Fibroblast of villous mesenchyme (primary cell): ENCODE measurements at regions not wholly inside any gene's neighbourhood (a gene's known extent, or its start where the extent isn't known, plus 50 kb on each side); places are given as distances from the start of the nearest gene placed in this dataset.

ENCODE experiments used
- DNase-seq: peaks from one replicate; pipeline ENCODE4 v3.0.0-alpha.2; 2010; ENCODE audit warnings: low read depth
- H3K4me3 ChIP-seq: 2 replicates; pipeline ENCODE4 v1.5.1; 2011; ENCODE audit warnings: low read depth, mild to moderate bottlenecking, low read length
- CTCF ChIP-seq: IDR thresholded peaks from 2 replicates; pipeline ENCODE4 v1.5.1; 2012; ENCODE audit warnings: low read depth, mild to moderate bottlenecking, low read length; ENCODE audit not compliant: insufficient read depth

GRCh38 chr15:62857411-62857853 is 185.1 kb upstream of the TPM1 start:
- no peak for TF ChIP-seq CTCF
- H3K4me3 ChIP-seq: no peak overlapping the region
- no peak for DNase-seq

GRCh38 chr15:62858343-62858742 is 184.2 kb upstream of the TPM1 start:
- TF ChIP-seq CTCF: no peak
- DNase-seq: no peak
- H3K4me3 ChIP-seq: no peak overlapping the region

GRCh38 chr15:62862717-62863116 is 179.8 kb upstream of the TPM1 start:
- no peak overlapping the region for H3K4me3 ChIP-seq
- TF ChIP-seq CTCF: no peak
- DNase-seq: no peak

- DNase-seq: no peak
- TF ChIP-seq CTCF: no peak
- no peak overlapping the region for H3K4me3 ChIP-seq
Measured at GRCh38 chr15:62866366-62866765, 176.2 kb upstream of the TPM1 start.

GRCh38 chr15:62867844-62868243 is 174.7 kb upstream of the TPM1 start:
- no peak for DNase-seq
- H3K4me3 ChIP-seq: no peak overlapping the region
- no peak for TF ChIP-seq CTCF

GRCh38 chr15:62868507-62868906 is 174.0 kb upstream of the TPM1 start:
- DNase-seq: peak; percentile 79
- H3K4me3 ChIP-seq: no peak overlapping the region
- TF ChIP-seq CTCF: no peak

GRCh38 chr15:62869116-62869515 is 173.4 kb upstream of the TPM1 start:
- no peak overlapping the region for H3K4me3 ChIP-seq
- TF ChIP-seq CTCF: no peak
- no peak for DNase-seq
